ENCODE measurements at regions not wholly inside any gene's neighbourhood (a gene's known extent, or its start where the extent isn't known, plus 50 kb on each side); places are given as distances from the start of the nearest gene placed in this dataset.

DNA sequence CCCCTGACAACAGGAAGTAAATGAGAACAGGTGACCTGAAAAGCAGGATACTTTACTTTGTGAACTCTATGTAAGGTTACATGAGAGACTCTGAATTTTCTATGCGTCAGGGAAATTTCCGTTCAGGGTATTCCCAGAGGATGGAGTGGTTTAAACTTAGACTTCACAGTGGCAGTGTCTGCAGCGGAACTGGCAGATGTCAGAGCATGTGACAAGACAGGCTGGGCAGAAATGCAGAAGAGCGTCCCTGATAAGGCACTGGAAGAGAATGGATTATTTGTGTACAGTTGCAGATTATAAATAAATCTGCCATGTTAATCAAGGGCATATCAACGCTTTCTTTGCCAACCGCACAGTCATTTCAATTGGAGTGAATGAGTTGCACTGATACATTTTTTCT lies 598.4 kb upstream of the ZNF717 start:
- intact Hi-C loops (cut with DNase I), result no loop called here

DNA sequence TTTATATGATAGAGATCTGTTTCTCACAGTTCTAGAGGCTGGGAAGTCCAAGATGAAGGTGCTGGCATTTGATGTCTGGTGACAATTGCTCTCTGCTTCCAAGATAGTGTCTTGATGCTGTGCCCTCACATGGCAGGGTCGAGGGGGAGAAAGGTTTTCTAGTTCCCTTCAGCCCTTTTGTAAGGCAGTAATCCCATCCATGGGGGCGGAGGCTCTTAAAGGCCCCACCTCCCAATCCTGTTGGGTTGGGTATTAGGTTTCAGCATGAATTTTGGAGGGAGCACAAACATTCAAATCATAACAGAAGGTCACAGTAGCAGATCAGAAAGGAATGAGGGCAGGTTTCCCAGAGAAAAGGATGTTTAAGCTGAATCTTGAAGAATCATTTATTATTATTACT lies 601.7 kb upstream of the ZNF717 start:
- intact Hi-C loops (cut with DNase I), result no loop called here
- no peaks in the 10 kb centered on the region for H3K9me3 ChIP-seq
- TF ChIP-seq, protein P1, sequence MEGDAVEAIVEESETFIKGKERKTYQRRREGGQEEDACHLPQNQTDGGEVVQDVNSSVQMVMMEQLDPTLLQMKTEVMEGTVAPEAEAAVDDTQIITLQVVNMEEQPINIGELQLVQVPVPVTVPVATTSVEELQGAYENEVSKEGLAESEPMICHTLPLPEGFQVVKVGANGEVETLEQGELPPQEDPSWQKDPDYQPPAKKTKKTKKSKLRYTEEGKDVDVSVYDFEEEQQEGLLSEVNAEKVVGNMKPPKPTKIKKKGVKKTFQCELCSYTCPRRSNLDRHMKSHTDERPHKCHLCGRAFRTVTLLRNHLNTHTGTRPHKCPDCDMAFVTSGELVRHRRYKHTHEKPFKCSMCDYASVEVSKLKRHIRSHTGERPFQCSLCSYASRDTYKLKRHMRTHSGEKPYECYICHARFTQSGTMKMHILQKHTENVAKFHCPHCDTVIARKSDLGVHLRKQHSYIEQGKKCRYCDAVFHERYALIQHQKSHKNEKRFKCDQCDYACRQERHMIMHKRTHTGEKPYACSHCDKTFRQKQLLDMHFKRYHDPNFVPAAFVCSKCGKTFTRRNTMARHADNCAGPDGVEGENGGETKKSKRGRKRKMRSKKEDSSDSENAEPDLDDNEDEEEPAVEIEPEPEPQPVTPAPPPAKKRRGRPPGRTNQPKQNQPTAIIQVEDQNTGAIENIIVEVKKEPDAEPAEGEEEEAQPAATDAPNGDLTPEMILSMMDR (IDR thresholded peaks at IDR 0.05), result no peak
- TF ChIP-seq EP300 (IDR thresholded peaks at IDR 0.05), result no peak
- TF ChIP-seq POLR2A (IDR thresholded peaks at IDR 0.05), result no peak

More for the DNA sequence above, 598.4 kb upstream of the ZNF717 start:
- no peak for TF ChIP-seq POLR2A (IDR thresholded peaks at IDR 0.05)
- TF ChIP-seq, protein P1 (IDR thresholded peaks at IDR 0.05), result no peak
- Histone ChIP-seq H3K4me1 (ENCODE audit: insufficient read depth) (no peaks in the 10 kb centered on the region), H3K27ac (no peak overlapping the region), H3K27me3 (no peaks in the 10 kb centered on the region), H3K9me3 (no peaks in the 10 kb centered on the region), H3K36me3 (no peaks in the 10 kb centered on the region), H3K4me3 (no peak overlapping the region)
- WGBS, 3 donors, result 77 to 78% (median 78%) methylated on average over 6 of the region's 6 CpGs
- DNase-seq, result no peak

DNA sequence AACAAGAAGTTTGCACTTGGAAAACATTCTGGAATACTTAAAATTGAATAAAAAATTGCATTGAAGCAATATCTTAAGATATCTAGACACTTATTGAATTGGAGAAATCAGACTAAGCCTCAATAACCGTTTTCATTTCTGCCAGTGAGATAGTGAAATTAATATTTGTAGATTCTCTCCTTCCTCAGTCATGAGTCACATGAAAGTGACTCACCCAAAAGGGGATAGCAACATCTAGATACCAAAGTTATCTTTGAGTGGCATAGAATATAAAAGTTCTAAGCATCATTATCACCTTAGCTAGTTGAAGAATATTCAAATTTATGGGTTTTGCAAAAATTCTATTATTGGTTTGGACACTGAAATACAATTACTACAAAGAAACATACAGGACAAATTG lies 614.8 kb upstream of the ZNF717 start:
- H3K4me3 ChIP-seq, result no peak overlapping the region
- no peak for DNase-seq
- no peaks in the 10 kb centered on the region for H3K9me3 ChIP-seq
- 49 to 67% (median 55%) methylated on average over 1 of the region's 1 CpG for WGBS, 3 donors
- intact Hi-C loops (cut with DNase I), result no loop called here
- no peaks in the 10 kb centered on the region for H3K27me3 ChIP-seq
- H3K27ac ChIP-seq, result no peak overlapping the region
- no peaks in the 10 kb centered on the region for H3K36me3 ChIP-seq
- no peak for TF ChIP-seq POLR2A (IDR thresholded peaks at IDR 0.05)
- TF ChIP-seq, protein P1 (IDR thresholded peaks at IDR 0.05), result no peak
- TF ChIP-seq EP300 (IDR thresholded peaks at IDR 0.05), result no peak
- no peaks in the 10 kb centered on the region for H3K4me1 ChIP-seq (ENCODE audit: insufficient read depth)

More for the DNA sequence above, 601.7 kb upstream of the ZNF717 start:
- Histone ChIP-seq H3K4me3 (no peak overlapping the region), H3K27me3 (no peaks in the 10 kb centered on the region), H3K4me1 (ENCODE audit: insufficient read depth) (no peaks in the 10 kb centered on the region), H3K36me3 (no peaks in the 10 kb centered on the region), H3K27ac (no peak overlapping the region)
- 65 to 84% (median 82%) methylated on average over 2 of the region's 2 CpGs for WGBS, 3 donors
- DNase-seq, result no peak

DNA sequence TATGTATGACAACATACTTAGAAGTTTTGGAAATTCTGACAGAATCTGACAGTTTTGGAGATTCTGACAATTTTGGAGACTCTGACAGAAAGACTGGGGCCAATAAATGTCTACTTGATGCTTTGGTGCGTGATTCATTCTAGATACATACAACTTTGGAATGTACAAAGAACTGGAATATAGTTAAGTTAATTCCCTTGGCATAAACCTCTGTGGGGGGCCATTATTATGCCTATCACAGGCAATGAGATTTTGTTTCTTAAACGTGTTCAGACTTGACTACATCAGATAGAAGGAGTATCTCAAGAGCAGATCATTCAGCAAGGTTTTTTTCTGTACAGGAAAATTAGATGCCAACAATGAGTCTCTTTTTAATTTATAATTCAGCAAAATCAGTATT lies 617.6 kb upstream of the ZNF717 start:
- DNase-seq, result no peak
- WGBS, 3 donors, result 51 to 60% (median 52%) methylated on average over 2 of the region's 2 CpGs
- Histone ChIP-seq H3K4me1 (ENCODE audit: insufficient read depth) (no peaks in the 10 kb centered on the region), H3K27ac (no peak overlapping the region), H3K36me3 (no peaks in the 10 kb centered on the region), H3K27me3 (no peaks in the 10 kb centered on the region), H3K9me3 (no peaks in the 10 kb centered on the region), H3K4me3 (no peak overlapping the region)
- intact Hi-C loops (cut with DNase I), result no loop called here
- TF ChIP-seq POLR2A (IDR thresholded peaks at IDR 0.05) (no peak), EP300 (IDR thresholded peaks at IDR 0.05) (no peak)
- TF ChIP-seq, protein P1 (IDR thresholded peaks at IDR 0.05), result no peak

DNA sequence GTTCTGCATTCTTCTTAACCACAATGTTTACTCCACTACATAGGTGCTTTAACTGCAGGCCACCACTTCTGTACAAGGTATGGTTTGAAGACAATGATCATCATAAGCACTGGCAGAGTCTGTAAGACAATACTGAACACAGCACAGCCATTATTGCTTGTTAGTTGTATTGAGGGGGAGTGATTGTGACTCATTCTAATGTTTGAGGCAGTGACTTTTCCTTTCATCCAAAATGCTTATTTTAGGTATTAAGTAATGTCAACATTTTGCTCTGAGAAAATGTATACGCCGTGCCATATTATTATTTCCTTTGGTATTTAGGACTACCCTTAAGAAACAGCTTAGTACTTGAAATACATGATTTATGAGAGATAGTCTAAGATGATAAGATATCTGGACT lies 618.2 kb upstream of the ZNF717 start:
- Histone ChIP-seq H3K27me3 (no peaks in the 10 kb centered on the region), H3K36me3 (no peaks in the 10 kb centered on the region), H3K4me3 (no peak overlapping the region), H3K27ac (no peak overlapping the region), H3K4me1 (ENCODE audit: insufficient read depth) (no peaks in the 10 kb centered on the region), H3K9me3 (no peaks in the 10 kb centered on the region)
- WGBS, 3 donors, result 33 to 74% (median 57%) methylated on average over 2 of the region's 2 CpGs
- TF ChIP-seq EP300 (IDR thresholded peaks at IDR 0.05), result no peak
- TF ChIP-seq, protein P1 (IDR thresholded peaks at IDR 0.05), result no peak
- no peak for TF ChIP-seq POLR2A (IDR thresholded peaks at IDR 0.05)
- DNase-seq, result no peak
- intact Hi-C loops (cut with DNase I), result no loop called here

Measured in ovary (tissue), 7 donors.